ENCODE measurements at regions not wholly inside any gene's neighbourhood (a gene's known extent, or its start where the extent isn't known, plus 50 kb on each side); places are given as distances from the start of the nearest gene placed in this dataset.

- Histone ChIP-seq H3K79me1 (ENCODE audit: low read depth, low read length) (no peaks in the 10 kb centered on the region), H2AFZ (ENCODE audit: low read length) (no peak overlapping the region; the same call in 1 of the 2 replicates), H3K23ac (ENCODE audit: insufficient read length) (no peak overlapping the region), H3K4me1 (replicated peaks in 1 of 4; ENCODE audit: control insufficient read depth in 3 of 4, insufficient read depth in 4 of 4, low read length in 3 of 4) (peaks cover 0 to 5% (median 0%) of the 10 kb centered on the region in 4 experiments; a peak in 1 of 7 replicates), H2AK5ac (ENCODE audit: low read depth, low read length) (no peak overlapping the region), H3K9ac (replicated peaks in 1 of 4; ENCODE audit: extremely low read depth in 1 of 4, low read depth in 3 of 4, low read length in 3 of 4) (no peak overlapping the region), H3K4ac (replicated peaks; ENCODE audit: insufficient read length, low read depth, low read length) (no peak overlapping the region), H4K91ac (replicated peaks; ENCODE audit: insufficient read length, low read length) (no peak overlapping the region), H3K36me3 (ENCODE audit: control insufficient read depth in 2 of 4, insufficient read depth in 4 of 4, low read length in 3 of 4) (no peaks in the 10 kb centered on the region), H3K79me2 (ENCODE audit: control insufficient read depth in 1 of 2, insufficient read depth in 2 of 2, low read length in 2 of 2) (no peaks in the 10 kb centered on the region), H4K20me1 (replicated peaks in 1 of 2; ENCODE audit: control insufficient read depth in 1 of 2, insufficient read depth in 2 of 2, low read length in 2 of 2) (no peaks in the 10 kb centered on the region), H3K9me3 (ENCODE audit: insufficient read depth in 2 of 2, low read depth in 1 of 2, low read length in 1 of 2) (no peaks in the 10 kb centered on the region), H3K4me3 (ENCODE audit: extremely low read depth in 1 of 4, insufficient read depth in 2 of 4, low read depth in 3 of 4, low read length in 4 of 4) (no peak overlapping the region), H4K8ac (ENCODE audit: extremely low read depth, insufficient read depth, low read length) (no peak overlapping the region), H3K56ac (replicated peaks; ENCODE audit: insufficient read length, low read depth, low read length) (no peak overlapping the region), H3K23me2 (ENCODE audit: low read depth, low read length) (no peaks in the 10 kb centered on the region), H2BK12ac (ENCODE audit: low read depth, low read length) (no peak overlapping the region), H3K27ac (ENCODE audit: low read depth, low read length) (no peak overlapping the region), H3K18ac (ENCODE audit: extremely low read depth, low read length) (no peak overlapping the region), H2BK5ac (ENCODE audit: low read depth, low read length) (0 out of 2 replicates have a peak overlapping the region, but pooled peaks have one; percentile 26), H3K27me3 (replicated peaks in 1 of 4; ENCODE audit: control insufficient read depth in 3 of 4, extremely low read depth in 1 of 4, insufficient read depth in 3 of 4, low read length in 3 of 4) (no peaks in the 10 kb centered on the region), H4K5ac (ENCODE audit: insufficient read length, low read depth, low read length) (no peak overlapping the region), H3K4me2 (ENCODE audit: insufficient read depth in 1 of 2, low read depth in 2 of 2, low read length in 2 of 2) (peak overlapping the region in 1 of 2 experiments; percentile 20; a peak in 1 of 4 replicates), H3K14ac (ENCODE audit: insufficient read length) (no peak overlapping the region), H2BK120ac (replicated peaks; ENCODE audit: low read depth, low read length) (no peak overlapping the region), H2BK15ac (ENCODE audit: low read length) (0 out of 2 replicates have a peak overlapping the region, but pooled peaks have one; percentile 88), H2BK20ac (ENCODE audit: low read length) (no peak overlapping the region)
- DNase-seq (ENCODE audit: low read depth in 1 of 2, low spot score in 2 of 2) (no peak), FAIRE-seq (no peak)
- TF ChIP-seq YY1 (IDR thresholded peaks at IDR 0.05; ENCODE audit: low read depth, low read length) (peak; percentile 55; the same call in 1 of the 2 replicates), MAX (IDR thresholded peaks at IDR 0.05) (no peak)
- 77% methylated on average over 10 of the region's 10 CpGs; no CpG with 5 or more reads in 1 of the 2 experiments for WGBS, 2 experiments (ENCODE audit: extremely low coverage in 1 of 2, insufficient coverage in 1 of 2, insufficient read length in 1 of 2, insufficient replicate concordance in 2 of 2, low coverage in 1 of 2, low lambda C conversion rate in 2 of 2, missing lambda C conversion rate in 1 of 2)
- ChIA-PET CTCF (ENCODE audit: partially characterized antibody) (interaction anchor here (0.6 to 1.4 kb wide), 2 partner anchors 10 to 567 kb away, joined by 3 to 5 read pairs; no protein-coding TSS in a partner anchor), POLR2A (ENCODE audit: partially characterized antibody) (no interaction called here)
Measured at GRCh38 chr6:80433010-80433672, 326.7 kb downstream of the BCKDHB start.

Measured in H1 (cell line).